DND-41 (cell line): ENCODE measurements at regions not wholly inside any gene's neighbourhood (a gene's known extent, or its start where the extent isn't known, plus 50 kb on each side); places are given as distances from the start of the nearest gene placed in this dataset.

Source experiments
- ATAC-seq: fragments of 200-7000 bp; cut with Tn5 transposase; 3 replicates; pipeline ENCODE4 v1.9.1; 2021; ENCODE audit warnings: low read depth; ENCODE audit not compliant: insufficient read depth
- DNase-seq: peaks from one replicate; pipeline ENCODE4 v3.0.0-alpha.2; 2020
- H2AFZ ChIP-seq: 2 replicates; pipeline ENCODE4 v1.6.0; 2012; ENCODE audit warnings: low read depth, low read length
- H3K27ac ChIP-seq: 2 replicates; pipeline ENCODE4 v1.5.1; 2012; ENCODE audit warnings: low read length, inconsistent platforms
- H3K27me3 ChIP-seq: fragments of 200-600 bp; sonication (generic); 2 replicates; pipeline ENCODE4 v1.6.0; 2012; ENCODE audit warnings: low read length, mild to moderate bottlenecking, inconsistent platforms; ENCODE audit not compliant: insufficient read depth, poor library complexity
- H3K36me3 ChIP-seq: 2 replicates; pipeline ENCODE4 v1.5.1; 2012; ENCODE audit warnings: low read length, inconsistent platforms; ENCODE audit not compliant: insufficient read depth
- H3K4me1 ChIP-seq: 2 replicates; pipeline ENCODE4 v1.5.1; 2012; ENCODE audit warnings: mild to moderate bottlenecking, low read length; ENCODE audit not compliant: insufficient read depth
- H3K4me2 ChIP-seq: 2 replicates; pipeline ENCODE4 v1.6.0; 2012; ENCODE audit warnings: mild to moderate bottlenecking, moderate library complexity, low read length, inconsistent platforms; ENCODE audit not compliant: insufficient read depth
- H3K4me3 ChIP-seq, 2 experiments: fragments of 200-600 bp in 1 of 2; shearing (Covaris generic) in 1 of 2; 2 replicates each; pipeline ENCODE4 v1.5.1; 2012 to 2016; ENCODE audit warnings: inconsistent platforms in 2 of 2, low read length in 2 of 2, mild to moderate bottlenecking in 2 of 2, low read depth in 1 of 2, moderate library complexity in 1 of 2
- H3K79me2 ChIP-seq: 2 replicates; pipeline ENCODE4 v1.6.0; 2012; ENCODE audit warnings: low read length, inconsistent platforms; ENCODE audit not compliant: insufficient read depth
- H3K9ac ChIP-seq: 2 replicates; pipeline ENCODE4 v1.6.0; 2012; ENCODE audit warnings: low read depth, mild to moderate bottlenecking, inconsistent platforms, low read length, moderate library complexity
- H3K9me3 ChIP-seq: 2 replicates; pipeline ENCODE4 v1.5.1; 2012; ENCODE audit warnings: low read length, moderate library complexity, mild to moderate bottlenecking, inconsistent platforms; ENCODE audit not compliant: insufficient read depth, severe bottlenecking
- H4K20me1 ChIP-seq: 2 replicates; pipeline ENCODE4 v1.6.0; 2012; ENCODE audit warnings: low read length; ENCODE audit not compliant: insufficient read depth
- CTCF ChIP-seq: IDR thresholded peaks from 2 replicates; pipeline ENCODE4 v1.5.1; 2012; ENCODE audit warnings: borderline replicate concordance, low read length, moderate library complexity, mild to moderate bottlenecking; ENCODE audit not compliant: poor library complexity, severe bottlenecking; ENCODE audit errors: extremely low read depth
- EZH2 ChIP-seq: IDR thresholded peaks from 3 replicates; pipeline ENCODE4 v1.6.1; 2012; ENCODE audit warnings: borderline replicate concordance, low read depth, mild to moderate bottlenecking, moderate library complexity, low read length, inconsistent platforms; ENCODE audit not compliant: severe bottlenecking

DNA sequence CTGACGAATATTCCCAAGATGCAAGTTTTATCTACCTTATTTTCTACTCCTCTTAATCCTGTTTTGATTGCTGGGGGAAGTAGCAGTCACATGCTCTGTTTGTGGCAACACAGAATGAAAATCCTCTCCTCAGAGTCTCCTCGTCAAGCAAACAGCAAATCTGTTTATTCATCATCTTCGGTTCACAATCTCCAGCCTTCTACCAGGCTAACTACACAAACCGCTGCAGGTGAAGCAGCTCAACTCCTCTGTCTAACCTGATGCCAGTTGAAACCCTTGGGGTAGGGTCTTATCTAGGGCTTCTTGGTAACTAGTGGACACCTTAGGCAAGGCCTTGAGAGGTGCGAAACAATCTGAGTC lies 91.0 kb downstream of the SIPA1L2 start:
- no peak for DNase-seq
- H4K20me1 ChIP-seq: peaks cover 4% of the 10 kb centered on the region; the same call in 1 of the 2 replicates
- H3K9ac ChIP-seq: no peak overlapping the region
- H2AFZ ChIP-seq: no peak overlapping the region
- no peaks in the 10 kb centered on the region for H3K36me3 ChIP-seq
- H3K4me1 ChIP-seq: no peaks in the 10 kb centered on the region
- H3K4me3 ChIP-seq: no peak overlapping the region
- H3K79me2 ChIP-seq: no peaks in the 10 kb centered on the region
- no peaks in the 10 kb centered on the region for H3K9me3 ChIP-seq
- H3K27ac ChIP-seq: no peak overlapping the region
- H3K4me2 ChIP-seq: no peak overlapping the region
- H3K27me3 ChIP-seq: no peaks in the 10 kb centered on the region
- no peak for ATAC-seq
- no peak for TF ChIP-seq EZH2
- no peak for TF ChIP-seq CTCF

DNA sequence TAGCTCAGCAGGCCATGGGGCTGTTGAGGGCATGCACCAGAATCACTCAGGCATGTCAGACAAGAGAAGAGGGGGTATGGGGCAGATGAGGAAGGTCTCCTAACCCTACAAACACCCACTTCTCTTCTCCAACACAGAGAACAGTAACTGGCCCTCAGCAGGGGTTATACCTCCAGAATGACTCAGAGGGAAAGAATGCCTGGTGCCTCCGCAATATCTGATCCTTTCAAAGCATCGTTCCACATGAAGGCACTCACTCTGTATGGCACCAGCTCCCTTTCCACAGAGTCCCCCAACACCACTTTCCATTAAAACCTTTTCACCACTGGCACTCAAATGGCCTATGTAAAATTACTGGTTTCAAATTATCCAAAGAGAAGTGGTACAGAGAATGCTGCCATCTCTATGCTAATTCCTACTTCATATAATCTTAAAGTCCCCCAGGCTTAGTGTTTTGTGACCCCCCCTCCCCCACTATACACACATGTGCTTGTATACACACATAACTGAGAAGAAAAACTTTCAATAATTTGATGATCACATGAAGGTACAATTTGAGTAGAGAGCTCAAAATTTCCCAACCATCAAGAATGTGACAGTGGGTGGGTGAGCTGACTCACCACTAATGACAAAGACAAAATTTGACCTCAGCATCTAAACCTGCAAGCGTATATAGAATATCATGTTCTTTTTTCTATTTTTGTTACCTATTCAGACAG lies 91.5 kb downstream of the SIPA1L2 start:
- Histone ChIP-seq H3K79me2 (no peaks in the 10 kb centered on the region), H4K20me1 (peaks cover 4% of the 10 kb centered on the region; the same call in 1 of the 2 replicates), H3K36me3 (no peaks in the 10 kb centered on the region), H3K27me3 (no peaks in the 10 kb centered on the region), H3K27ac (no peak overlapping the region), H2AFZ (no peak overlapping the region), H3K9ac (no peak overlapping the region), H3K4me2 (no peak overlapping the region), H3K4me3 (no peak overlapping the region), H3K4me1 (no peaks in the 10 kb centered on the region), H3K9me3 (no peaks in the 10 kb centered on the region)
- ATAC-seq (no peak), DNase-seq (no peak)
- no peak for TF ChIP-seq CTCF
- TF ChIP-seq EZH2: no peak

DNA sequence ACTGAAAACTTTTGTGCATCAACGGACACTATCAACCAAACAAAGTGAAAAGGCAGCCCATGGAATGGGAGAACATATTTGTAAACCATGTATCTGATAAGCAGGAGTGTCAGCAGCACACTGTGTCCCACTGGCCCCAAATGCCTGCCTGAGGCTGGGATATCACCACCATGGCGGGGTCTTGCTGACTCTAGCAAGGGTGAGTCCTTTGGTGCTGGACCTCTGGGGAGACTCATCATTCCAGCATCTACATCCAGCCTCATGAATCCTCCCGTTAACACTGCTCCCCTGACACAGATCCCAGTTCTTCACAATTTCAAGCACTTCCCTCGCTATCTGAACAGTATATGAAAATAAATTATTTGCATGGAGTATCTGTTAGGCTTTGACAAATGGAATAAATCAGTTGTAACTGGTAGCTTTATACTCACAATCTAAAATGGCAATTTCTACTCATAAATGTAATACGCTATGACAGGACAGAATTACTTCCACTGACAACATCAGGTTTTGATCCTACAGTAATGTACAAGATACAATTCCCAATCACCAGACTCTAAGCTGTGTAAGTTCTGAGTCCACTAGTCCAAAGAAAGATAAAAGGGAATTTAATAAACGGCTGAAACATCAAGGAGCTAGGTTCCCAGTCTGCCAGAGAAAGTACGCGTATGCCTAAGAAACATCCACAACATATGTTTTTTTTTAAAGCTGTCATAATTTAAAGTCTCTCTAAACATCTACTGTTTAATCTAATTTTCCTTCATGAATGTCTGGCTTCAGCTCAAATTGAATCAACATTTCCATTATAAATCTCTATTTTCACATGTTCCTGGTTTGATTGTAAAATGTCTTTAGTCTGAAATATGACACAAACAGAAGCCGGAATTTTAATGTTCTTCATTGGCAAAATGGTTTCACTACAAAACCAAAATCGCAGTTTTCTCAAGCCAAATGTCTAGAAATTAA lies 95.1 kb downstream of the SIPA1L2 start:
- DNase-seq (no peak), ATAC-seq (no peak)
- Histone ChIP-seq H3K27ac (no peak overlapping the region), H3K79me2 (no peaks in the 10 kb centered on the region), H3K4me3 (no peak overlapping the region), H3K27me3 (no peaks in the 10 kb centered on the region), H3K9me3 (no peaks in the 10 kb centered on the region), H4K20me1 (peaks cover 4% of the 10 kb centered on the region; the same call in 1 of the 2 replicates), H2AFZ (no peak overlapping the region), H3K4me2 (no peak overlapping the region), H3K36me3 (no peaks in the 10 kb centered on the region), H3K9ac (no peak overlapping the region), H3K4me1 (no peaks in the 10 kb centered on the region)
- no peak for TF ChIP-seq EZH2
- TF ChIP-seq CTCF: no peak
